ENCODE measurements at regions not wholly inside any gene's neighbourhood (a gene's known extent, or its start where the extent isn't known, plus 50 kb on each side); places are given as distances from the start of the nearest gene placed in this dataset.

DNA sequence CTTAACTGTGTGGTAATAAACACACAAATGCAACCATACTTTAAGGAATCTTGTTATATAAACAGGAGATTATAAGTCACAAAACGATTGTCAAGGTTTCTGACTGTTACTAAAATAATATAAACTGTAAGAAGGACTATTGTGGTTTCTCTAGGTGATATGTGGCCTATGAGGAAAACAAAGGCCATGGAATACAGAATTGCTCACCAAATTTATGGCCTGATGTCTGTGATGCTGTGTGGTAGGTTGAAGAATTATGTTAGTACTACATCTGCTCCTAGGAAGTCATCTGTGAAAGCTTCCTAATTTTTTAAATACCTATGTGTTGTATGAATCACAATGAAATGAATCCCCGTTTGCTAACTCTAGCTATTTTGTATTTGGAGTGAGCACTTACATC is 875.4 kb upstream of the MAP3K7 start:
- H3K27ac ChIP-seq (ENCODE audit: low read depth, low read length) = no peak overlapping the region
- no peak overlapping the region for H3K4ac ChIP-seq (replicated peaks; ENCODE audit: insufficient read length, low read depth, low read length)
- no peaks in the 10 kb centered on the region for H3K9me3 ChIP-seq (ENCODE audit: insufficient read depth in 2 of 2, low read depth in 1 of 2, low read length in 1 of 2)
- H3K23ac ChIP-seq (ENCODE audit: insufficient read length) = no peak overlapping the region
- no peak overlapping the region for H2BK120ac ChIP-seq (replicated peaks; ENCODE audit: low read depth, low read length)
- TF ChIP-seq KDM1A (IDR thresholded peaks at IDR 0.05; ENCODE audit: borderline replicate concordance, low read length) (no peak), TAF7 (optimal IDR thresholded peaks at IDR 0.05; ENCODE audit: borderline replicate concordance, low read depth, low read length) (no peak), EP300 (IDR thresholded peaks at IDR 0.05; ENCODE audit: borderline replicate concordance in 1 of 2, low read depth in 2 of 2, low read length in 2 of 2) (no peak)
- no peak overlapping the region for H3K4me3 ChIP-seq (ENCODE audit: extremely low read depth in 1 of 4, insufficient read depth in 2 of 4, low read depth in 3 of 4, low read length in 4 of 4)
- CTCF ChIA-PET (ENCODE audit: partially characterized antibody) = no interaction called here
- H4K20me1 ChIP-seq (replicated peaks in 1 of 2; ENCODE audit: control insufficient read depth in 1 of 2, insufficient read depth in 2 of 2, low read length in 2 of 2) = no peaks in the 10 kb centered on the region
- H2BK15ac ChIP-seq (ENCODE audit: low read length) = no peak overlapping the region
- no peak for DNase-seq (ENCODE audit: low read depth in 1 of 2, low spot score in 2 of 2)
- no peak overlapping the region for H4K8ac ChIP-seq (ENCODE audit: extremely low read depth, insufficient read depth, low read length)
- FAIRE-seq = no peak
- no peak overlapping the region for H3K4me2 ChIP-seq (ENCODE audit: insufficient read depth in 1 of 2, low read depth in 2 of 2, low read length in 2 of 2)
- no peaks in the 10 kb centered on the region for H3K23me2 ChIP-seq (ENCODE audit: low read depth, low read length)
- no peaks in the 10 kb centered on the region for H3K4me1 ChIP-seq (replicated peaks in 1 of 4; ENCODE audit: control insufficient read depth in 3 of 4, insufficient read depth in 4 of 4, low read length in 3 of 4)
- 88% methylated on average over 2 of the region's 2 CpGs; no CpG with 5 or more reads in 1 of the 2 experiments for WGBS, 2 experiments (ENCODE audit: extremely low coverage in 1 of 2, insufficient coverage in 1 of 2, insufficient read length in 1 of 2, insufficient replicate concordance in 2 of 2, low coverage in 1 of 2, low lambda C conversion rate in 2 of 2, missing lambda C conversion rate in 1 of 2)
- H2BK20ac ChIP-seq (ENCODE audit: low read length) = no peak overlapping the region
- no peak overlapping the region for H3K9ac ChIP-seq (replicated peaks in 1 of 4; ENCODE audit: extremely low read depth in 1 of 4, low read depth in 3 of 4, low read length in 3 of 4)
- H3K79me1 ChIP-seq (ENCODE audit: low read depth, low read length) = no peaks in the 10 kb centered on the region
- no peak overlapping the region for H4K5ac ChIP-seq (ENCODE audit: insufficient read length, low read depth, low read length)
- no peak overlapping the region for H2AFZ ChIP-seq (ENCODE audit: low read length)
- H3K27me3 ChIP-seq (replicated peaks in 1 of 4; ENCODE audit: control insufficient read depth in 3 of 4, extremely low read depth in 1 of 4, insufficient read depth in 3 of 4, low read length in 3 of 4) = no peaks in the 10 kb centered on the region
- H2AK5ac ChIP-seq (ENCODE audit: low read depth, low read length) = no peak overlapping the region
- POLR2A ChIA-PET (ENCODE audit: partially characterized antibody) = no interaction called here
- no peaks in the 10 kb centered on the region for H3K79me2 ChIP-seq (ENCODE audit: control insufficient read depth in 1 of 2, insufficient read depth in 2 of 2, low read length in 2 of 2)
- H3K14ac ChIP-seq (ENCODE audit: insufficient read length) = no peak overlapping the region
- no peak overlapping the region for H2BK12ac ChIP-seq (ENCODE audit: low read depth, low read length)
- no peak overlapping the region for H4K91ac ChIP-seq (replicated peaks; ENCODE audit: insufficient read length, low read length)
- no peak overlapping the region for H3K18ac ChIP-seq (ENCODE audit: extremely low read depth, low read length)
- H2BK5ac ChIP-seq (ENCODE audit: low read depth, low read length) = no peak overlapping the region
- H3K36me3 ChIP-seq (ENCODE audit: control insufficient read depth in 2 of 4, insufficient read depth in 4 of 4, low read length in 3 of 4) = no peaks in the 10 kb centered on the region
- no peak overlapping the region for H3K56ac ChIP-seq (replicated peaks; ENCODE audit: insufficient read length, low read depth, low read length)

Measured in H1 (cell line).